GM23338 (cell line): ENCODE measurements at regions not wholly inside any gene's neighbourhood (a gene's known extent, or its start where the extent isn't known, plus 50 kb on each side); places are given as distances from the start of the nearest gene placed in this dataset.

ENCODE experiments used
- ATAC-seq: fragments of 200-7000 bp; cut with Tn5 transposase; 3 replicates; pipeline ENCODE4 v1.9.1; 2020
- DNase-seq: peaks from one replicate; pipeline ENCODE4 v3.0.0-alpha.2; 2015; ENCODE audit warnings: low spot score
- H2AFZ ChIP-seq: fragments of 200-600 bp; sonication (generic); 2 replicates; pipeline ENCODE4 v1.8.0; 2016; ENCODE audit warnings: antibody characterized with exemption, mild to moderate bottlenecking, moderate library complexity
- H3F3A ChIP-seq: fragments of 200-600 bp; sonication (generic); replicated peaks from 2 replicates; pipeline ENCODE4 v1.8.0; 2017; ENCODE audit warnings: antibody characterized with exemption, mixed run types, low read depth
- H3K27ac ChIP-seq: fragments of 200-600 bp; sonication (generic); 2 replicates; pipeline ENCODE4 v1.6.1; 2016; ENCODE audit warnings: low read depth
- H3K27me3 ChIP-seq: fragments of 200-600 bp; sonication (generic); 2 replicates; pipeline ENCODE4 v1.8.0; 2016; ENCODE audit warnings: mild to moderate bottlenecking, mixed run types, moderate library complexity; ENCODE audit not compliant: insufficient read depth
- H3K36me3 ChIP-seq: fragments of 200-600 bp; sonication (generic); 2 replicates; pipeline ENCODE4 v1.8.0; 2016; ENCODE audit warnings: mild to moderate bottlenecking; ENCODE audit not compliant: insufficient read depth
- H3K4me1 ChIP-seq: fragments of 200-600 bp; sonication (generic); 2 replicates; pipeline ENCODE4 v1.8.0; 2016; ENCODE audit warnings: mild to moderate bottlenecking, moderate library complexity; ENCODE audit not compliant: insufficient read depth
- H3K4me2 ChIP-seq: fragments of 200-600 bp; sonication (generic); 2 replicates; pipeline ENCODE4 v1.7.1; 2017; ENCODE audit warnings: mixed run types
- H3K4me3 ChIP-seq: fragments of 200-600 bp; sonication (generic); 2 replicates; pipeline ENCODE4 v1.6.1; 2016; ENCODE audit warnings: mixed run types
- H3K79me2 ChIP-seq: fragments of 200-600 bp; sonication (generic); replicated peaks from 2 replicates; pipeline ENCODE4 v1.8.0; 2017; ENCODE audit warnings: mild to moderate bottlenecking; ENCODE audit not compliant: insufficient read depth
- H3K9me2 ChIP-seq: fragments of 200-600 bp; sonication (generic); 2 replicates; pipeline ENCODE4 v1.8.0; 2017; ENCODE audit not compliant: insufficient read depth
- H4K20me1 ChIP-seq: fragments of 200-600 bp; sonication (generic); replicated peaks from 2 replicates; pipeline ENCODE4 v1.8.0; 2017; ENCODE audit warnings: mild to moderate bottlenecking; ENCODE audit not compliant: insufficient read depth
- H3K27ac Mint-ChIP-seq: 2 replicates; pipeline ENCODE4 v1.8.0; 2020; ENCODE audit warnings: inconsistent platforms, mild to moderate bottlenecking, moderate library complexity, mixed read lengths
- H3K27me3 Mint-ChIP-seq: 3 replicates; pipeline ENCODE4 v1.8.0; 2022; ENCODE audit warnings: low read depth, mild to moderate bottlenecking, moderate library complexity, mixed read lengths, inconsistent platforms; ENCODE audit not compliant: insufficient read depth, poor library complexity
- H3K36me3 Mint-ChIP-seq: 3 replicates; pipeline ENCODE4 v1.8.0; 2021; ENCODE audit warnings: low read depth, mild to moderate bottlenecking, inconsistent platforms, moderate library complexity, mixed read lengths
- H3K4me1 Mint-ChIP-seq: 3 replicates; pipeline ENCODE4 v1.8.0; 2020; ENCODE audit warnings: mild to moderate bottlenecking, inconsistent platforms, mixed read lengths
- H3K4me3 Mint-ChIP-seq: 3 replicates; pipeline ENCODE4 v1.8.0; 2021; ENCODE audit warnings: moderate library complexity, mild to moderate bottlenecking, inconsistent platforms, mixed read lengths
- H3K9me3 Mint-ChIP-seq: 3 replicates; pipeline ENCODE4 v1.8.0; 2020; ENCODE audit warnings: moderate library complexity, mild to moderate bottlenecking, inconsistent platforms, mixed read lengths
- CTCF ChIP-seq, 2 experiments: fragments of 200-600 bp in 1 of 2; sonication (generic) in 1 of 2; conservative IDR thresholded peaks; 2 replicates each; pipeline versions ENCODE4 v1.5.1 to v1.6.1; 2016 to 2017; ENCODE audit warnings: antibody characterized with exemption in 2 of 2, low read depth in 2 of 2, mild to moderate bottlenecking in 2 of 2, moderate library complexity in 1 of 2
- ETS1 ChIP-seq: IDR thresholded peaks from 2 replicates; pipeline ENCODE4 v1.6.1; 2016; ENCODE audit warnings: antibody characterized with exemption
- EZH2 ChIP-seq: fragments of 200-600 bp; sonication (generic); IDR thresholded peaks from one replicate; pipeline ENCODE4 v1.8.0; 2017; ENCODE audit warnings: antibody characterized with exemption, mild to moderate bottlenecking, low read depth; ENCODE audit not compliant: unreplicated experiment
- EZH2phosphoT487 ChIP-seq: fragments of 200-600 bp; sonication (generic); IDR thresholded peaks from one replicate; pipeline ENCODE4 v1.8.1; 2018; ENCODE audit warnings: antibody characterized with exemption; ENCODE audit not compliant: unreplicated experiment
- JUNB ChIP-seq: IDR thresholded peaks from one replicate; pipeline ENCODE4 v1.6.1; 2016; ENCODE audit warnings: antibody characterized with exemption; ENCODE audit not compliant: unreplicated experiment
- NANOG ChIP-seq: IDR thresholded peaks from 2 replicates; pipeline ENCODE4 v1.6.1; 2016; ENCODE audit warnings: antibody characterized with exemption, borderline replicate concordance
- POLR2AphosphoS5 ChIP-seq: IDR thresholded peaks from 2 replicates; pipeline ENCODE4 v1.6.1; 2016; ENCODE audit warnings: antibody characterized with exemption, low read depth
- REST ChIP-seq: IDR thresholded peaks from one replicate; pipeline ENCODE4 v1.6.1; 2018; ENCODE audit warnings: antibody characterized with exemption; ENCODE audit not compliant: unreplicated experiment
- STAT1 ChIP-seq: IDR thresholded peaks from one replicate; pipeline ENCODE4 v1.6.1; 2016; ENCODE audit warnings: antibody characterized with exemption; ENCODE audit not compliant: unreplicated experiment
- ZNF114 ChIP-seq: fragments of 250-450 bp; sonication (Bioruptor Pico); IDR thresholded peaks from 2 replicates; pipeline ENCODE4 v1.5.0; 2020; ENCODE audit warnings: mild to moderate bottlenecking, moderate library complexity
- ZNF331 ChIP-seq: fragments of 250-450 bp; sonication (Bioruptor Pico); IDR thresholded peaks from 2 replicates; pipeline ENCODE4 v1.5.0; 2020; ENCODE audit warnings: low read depth, mild to moderate bottlenecking, moderate library complexity

GRCh38 chr4:1469607-1470392, 63.6 kb upstream of the NKX1-1 start:
- H3K27me3 Mint-ChIP-seq: peaks cover 16% of the 10 kb centered on the region
- no peak for DNase-seq

DNA sequence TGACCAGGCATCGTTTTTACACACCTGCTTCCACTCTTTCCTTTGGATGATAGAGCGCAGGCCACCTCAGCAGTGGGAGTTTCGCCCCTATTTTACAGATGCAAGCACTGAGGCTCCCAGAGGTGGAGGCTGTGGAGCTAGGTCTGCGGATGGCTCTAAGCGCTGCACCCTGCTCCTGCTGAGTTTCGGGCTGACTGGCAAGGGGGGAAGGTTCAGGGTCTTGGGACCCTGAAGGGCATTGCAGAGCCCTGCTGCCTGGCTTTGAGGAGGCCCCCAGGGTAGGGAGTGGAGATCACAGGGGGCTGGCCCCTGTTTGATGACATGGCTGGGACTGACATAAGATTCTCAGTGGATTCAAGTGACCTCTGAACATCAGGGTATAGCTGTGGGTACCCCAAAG, 62.8 kb upstream of the NKX1-1 start:
- Mint-ChIP-seq H3K36me3 (peaks cover 7% of the 10 kb centered on the region; the same call in 2 of the 3 replicates), H3K4me1 (no peaks in the 10 kb centered on the region), H3K27ac (no peak overlapping the region), H3K4me3 (no peak overlapping the region), H3K9me3 (peaks cover 13% of the 10 kb centered on the region), H3K27me3 (peaks cover 16% of the 10 kb centered on the region)
- Histone ChIP-seq H3K4me3 (no peak overlapping the region), H3F3A (no peaks in the 10 kb centered on the region), H3K4me1 (no peaks in the 10 kb centered on the region), H3K36me3 (no peaks in the 10 kb centered on the region), H2AFZ (no peak overlapping the region), H3K27me3 (peaks cover 5% of the 10 kb centered on the region), H3K9me2 (peaks cover 7% of the 10 kb centered on the region; the same call in 1 of the 2 replicates), H3K4me2 (no peak overlapping the region), H3K27ac (no peak overlapping the region), H4K20me1 (no peaks in the 10 kb centered on the region), H3K79me2 (no peaks in the 10 kb centered on the region)
- DNase-seq (no peak), ATAC-seq (no peak)
- TF ChIP-seq EZH2phosphoT487 (no peak), ZNF331 (CRISPR knock-in tag) (no peak), STAT1 (no peak), EZH2 (no peak), CTCF (conservative IDR thresholded peaks at IDR 0.05; ENCODE audit: low read depth in 2 of 2) (no peak), REST (no peak), JUNB (no peak), ZNF114 (CRISPR knock-in tag) (no peak), NANOG (no peak), ETS1 (no peak), POLR2AphosphoS5 (no peak)

More at GRCh38 chr4:1469607-1470392, 63.6 kb upstream of the NKX1-1 start:
- H3K27ac Mint-ChIP-seq: no peak overlapping the region
- H3K36me3 Mint-ChIP-seq: peaks cover 7% of the 10 kb centered on the region; the same call in 2 of the 3 replicates
- H4K20me1 ChIP-seq: no peaks in the 10 kb centered on the region
- no peaks in the 10 kb centered on the region for H3K4me1 ChIP-seq
- no peak overlapping the region for H3K27ac ChIP-seq
- no peak overlapping the region for H2AFZ ChIP-seq
- H3K9me3 Mint-ChIP-seq: peaks cover 13% of the 10 kb centered on the region
- no peaks in the 10 kb centered on the region for H3K36me3 ChIP-seq
- H3K79me2 ChIP-seq: no peaks in the 10 kb centered on the region
- TF ChIP-seq ZNF331 (CRISPR knock-in tag) (no peak), STAT1 (no peak), ZNF114 (CRISPR knock-in tag) (no peak)
- no peaks in the 10 kb centered on the region for H3K4me1 Mint-ChIP-seq
- peaks cover 7% of the 10 kb centered on the region; the same call in 1 of the 2 replicates for H3K9me2 ChIP-seq
- H3K4me3 Mint-ChIP-seq: no peak overlapping the region
- H3K4me3 ChIP-seq: no peak overlapping the region
- no peak for ATAC-seq
- H3K4me2 ChIP-seq: no peak overlapping the region
- H3K27me3 ChIP-seq: peaks cover 5% of the 10 kb centered on the region
- H3F3A ChIP-seq: no peaks in the 10 kb centered on the region
